ENCODE measurements at regions not wholly inside any gene's neighbourhood (a gene's known extent, or its start where the extent isn't known, plus 50 kb on each side); places are given as distances from the start of the nearest gene placed in this dataset.
"Not testable (repeated sequence)": the region's sequence is repeated elsewhere in the genome, so short reads cannot be mapped to it uniquely, and the experiment has no call there.

DNA sequence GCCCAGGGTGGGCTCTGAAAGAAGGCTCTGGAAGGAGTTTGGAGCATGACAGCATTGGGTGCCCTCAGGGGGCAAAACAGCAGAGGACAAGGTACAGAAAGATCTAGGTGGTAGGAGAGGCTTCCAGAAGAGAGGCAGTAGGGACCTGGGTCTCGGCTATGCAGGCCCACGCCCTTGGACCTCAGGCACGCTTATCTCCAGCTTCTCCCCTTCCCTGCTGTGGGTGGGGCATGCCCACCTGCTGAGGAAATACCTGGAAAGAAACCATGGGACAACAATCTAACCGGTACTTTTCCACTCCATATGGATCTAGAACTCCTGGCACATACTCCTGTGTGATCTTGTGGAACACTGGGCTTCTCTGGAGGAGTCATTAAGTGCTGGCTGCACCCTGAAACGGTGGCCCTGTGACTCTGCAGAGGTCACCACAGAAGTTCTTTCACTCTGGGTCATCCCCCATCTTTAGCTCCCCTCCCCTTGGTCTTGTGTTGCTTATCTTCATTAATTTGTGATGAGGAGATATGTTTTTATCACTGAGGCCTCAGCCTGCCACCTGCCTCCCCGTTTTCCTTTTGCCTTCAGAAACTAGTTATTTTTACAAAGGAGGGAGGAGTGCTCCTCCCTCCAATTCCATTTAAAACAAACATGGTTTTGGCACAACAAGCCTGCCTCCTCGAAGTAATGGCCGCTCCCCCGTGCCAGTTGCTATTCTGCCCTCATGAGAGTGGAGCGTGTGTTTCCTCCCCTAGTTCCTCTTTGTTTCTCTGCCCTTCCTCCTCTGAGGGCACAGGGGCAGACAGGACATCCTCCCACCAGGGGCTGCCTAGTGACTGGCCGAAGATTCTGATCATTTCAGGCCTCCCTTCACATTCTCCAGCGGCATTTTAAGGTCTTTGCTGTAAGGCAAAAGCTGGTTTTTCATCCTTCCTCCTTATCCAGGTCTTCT is 78.0 kb upstream of the ATP5PO start:
- DNase-seq: no peak

DNA sequence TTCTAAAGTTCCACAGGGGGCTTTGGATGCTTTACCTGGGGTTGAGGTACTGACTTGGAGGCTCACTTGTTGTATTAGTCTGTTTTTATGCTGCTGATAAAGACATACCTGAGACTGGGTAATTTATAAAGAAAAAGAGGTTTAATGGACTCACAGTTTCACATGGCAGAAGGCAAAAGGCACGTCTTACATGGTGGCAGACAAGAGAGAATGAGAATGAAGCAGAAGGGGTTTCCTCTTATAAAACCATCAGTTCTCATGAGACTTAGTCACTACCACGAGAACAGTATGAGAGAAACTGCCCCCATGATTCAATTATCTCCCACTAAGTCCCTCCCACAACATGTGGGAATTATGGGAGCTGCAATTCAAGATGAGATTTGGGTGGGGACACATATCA is 76.8 kb upstream of the ATP5PO start:
- not testable (repeated sequence) for DNase-seq

DNA sequence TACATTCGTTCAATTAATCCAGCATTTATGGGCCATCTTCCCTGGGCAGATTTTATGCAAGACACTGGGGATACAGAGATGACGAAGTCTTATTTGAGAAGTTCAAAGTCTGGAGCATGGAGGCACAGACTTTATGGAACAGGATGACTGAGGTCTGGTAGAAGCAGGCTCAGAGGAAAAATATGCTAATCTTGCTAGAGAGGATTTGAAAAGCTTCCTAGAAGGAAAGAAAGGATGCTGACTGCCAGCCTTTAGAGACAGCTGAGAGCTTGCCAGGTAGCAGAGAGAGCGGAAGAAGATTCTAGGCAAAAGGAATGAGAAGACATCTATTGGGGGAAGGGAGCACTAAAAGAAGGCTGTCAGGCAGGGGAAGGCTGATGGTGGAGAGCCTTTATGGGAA is 75.5 kb upstream of the ATP5PO start:
- no peak for DNase-seq

DNA sequence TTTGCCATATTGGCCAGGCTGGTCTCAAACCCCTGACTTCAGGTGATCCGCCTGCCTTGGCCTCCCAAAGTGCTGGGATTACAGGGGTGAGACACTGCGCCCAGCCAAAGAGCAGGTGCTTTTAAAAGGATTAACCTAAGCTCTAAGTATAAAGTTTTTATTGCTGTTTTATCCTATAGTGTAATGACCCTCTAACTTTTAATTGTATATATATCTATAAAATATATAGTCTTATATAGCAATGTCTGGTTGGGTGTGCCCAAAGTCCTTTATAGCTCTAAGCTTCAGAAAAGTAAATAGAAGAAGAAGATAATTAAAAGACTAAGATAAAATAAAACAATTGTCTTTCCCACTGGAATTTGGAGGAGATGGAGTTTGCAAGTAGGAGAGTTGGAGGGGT is 73.8 kb upstream of the ATP5PO start:
- no peak for DNase-seq

DNA sequence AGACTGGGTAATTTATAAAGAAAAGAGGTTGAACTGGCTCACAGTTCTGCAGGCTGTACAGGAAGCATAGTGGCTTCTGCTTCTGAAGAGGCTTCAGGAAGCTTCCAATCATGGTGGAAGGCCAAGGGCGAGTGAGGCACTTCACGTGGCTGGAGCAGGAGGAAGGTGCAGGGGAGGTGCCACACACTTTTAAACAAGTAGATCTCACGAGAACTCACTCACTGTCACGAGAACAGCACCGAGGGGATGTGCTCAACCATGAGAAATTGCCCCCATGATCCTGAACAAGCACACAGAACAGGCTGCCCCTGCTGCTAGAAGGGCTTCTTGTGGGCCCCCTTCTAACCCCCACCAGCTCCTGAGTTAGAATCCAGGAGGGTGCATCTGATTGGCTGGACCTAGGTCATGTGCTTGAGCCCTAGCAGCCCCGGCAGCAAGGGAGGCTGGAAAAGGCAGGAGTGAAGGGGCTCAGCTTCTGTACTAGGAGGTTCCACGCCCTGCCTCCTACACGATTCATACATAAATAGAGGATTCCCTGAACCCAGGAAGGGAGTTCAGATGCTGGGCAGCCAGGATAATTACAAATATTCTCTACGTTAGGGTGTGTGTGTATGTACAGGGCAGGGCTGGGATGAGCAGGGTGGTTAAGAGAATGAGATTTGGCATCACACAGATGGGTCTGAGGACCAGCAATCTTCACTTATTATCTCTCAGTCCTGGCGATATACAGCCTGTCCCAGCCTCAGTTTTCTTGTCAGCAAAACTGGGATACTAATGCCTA is 72.8 kb upstream of the ATP5PO start:
- DNase-seq: no peak

DNA sequence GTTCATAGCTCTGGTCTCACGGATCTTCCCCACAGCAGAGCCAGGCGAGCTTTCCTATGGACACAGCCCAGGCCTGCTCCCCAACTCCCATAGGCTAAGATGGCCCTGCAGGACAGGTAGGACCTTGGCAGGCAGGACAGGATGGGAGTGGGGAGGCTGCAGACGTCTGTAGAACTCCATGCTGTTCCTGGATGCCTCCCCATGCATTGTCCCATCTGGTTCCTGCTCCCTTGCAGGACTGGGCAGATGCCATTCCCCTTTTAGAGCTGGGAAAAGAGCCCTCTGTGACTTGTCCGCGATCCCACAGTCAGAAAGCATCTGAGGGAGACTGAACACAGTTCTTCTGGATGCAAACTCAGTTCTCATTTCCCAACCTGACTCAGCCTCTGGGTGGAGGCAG is 71.9 kb upstream of the ATP5PO start:
- DNase-seq: no peak

DNA sequence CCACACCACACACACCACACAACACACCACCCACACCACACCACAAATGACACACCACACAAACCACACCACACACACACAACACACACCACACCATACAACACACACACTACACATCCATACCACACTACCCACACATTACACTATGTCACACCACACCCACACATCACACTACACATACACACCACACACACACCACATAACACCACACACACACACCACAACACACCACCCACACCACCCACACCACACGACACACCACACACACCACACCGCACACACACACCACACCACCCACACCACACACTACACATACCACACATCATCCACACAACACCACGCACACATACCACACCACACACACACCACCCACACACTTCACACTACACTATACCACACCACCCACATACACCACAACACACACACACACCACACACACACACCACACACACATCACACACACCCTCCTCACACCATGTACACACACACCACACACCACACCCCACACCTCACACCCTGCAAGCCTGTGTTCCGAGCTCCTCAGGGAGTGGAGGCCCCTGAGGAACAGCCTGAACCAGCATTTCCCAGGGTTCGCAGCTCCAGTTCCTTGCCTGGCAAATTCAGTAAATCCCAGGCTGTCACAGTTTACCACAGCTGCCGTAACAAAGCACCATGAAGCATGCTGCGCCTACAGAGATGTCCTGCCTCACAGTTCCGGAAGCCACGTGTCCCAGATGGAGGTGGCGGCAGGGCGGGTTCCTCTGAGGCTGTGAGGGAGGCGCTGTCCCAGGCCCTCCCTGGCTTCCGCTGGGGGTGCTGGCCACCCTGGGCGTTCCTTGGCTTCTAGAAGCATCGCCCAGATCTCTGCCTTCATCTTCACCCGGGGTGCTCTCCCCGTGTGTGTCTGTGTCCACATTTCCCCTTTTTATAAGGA is 69.8 kb upstream of the ATP5PO start:
- no peak for DNase-seq

DNA sequence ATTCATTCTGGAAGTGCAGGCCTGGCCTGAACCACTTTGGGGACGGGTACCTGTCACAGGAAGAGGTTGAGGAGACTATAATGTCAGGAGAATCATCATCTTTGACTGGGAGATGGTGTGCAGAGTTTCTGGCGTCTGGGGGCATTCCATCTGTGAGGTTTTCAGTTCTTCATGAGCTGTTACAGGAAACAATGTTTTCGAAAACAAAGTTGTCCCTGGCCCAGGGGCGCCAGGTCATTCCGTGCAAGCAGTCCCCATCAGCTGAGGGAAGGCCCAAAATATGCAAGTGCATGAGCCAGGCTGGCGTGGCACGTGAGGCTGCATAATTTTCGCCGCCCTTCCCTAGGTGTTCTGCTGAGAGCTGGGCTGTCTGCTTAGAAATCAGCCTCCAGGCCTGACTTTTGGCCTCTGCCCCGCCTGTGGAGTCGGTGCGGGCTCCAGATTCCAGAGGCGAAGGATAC is 68.4 kb upstream of the ATP5PO start:
- no peak for DNase-seq

DNA sequence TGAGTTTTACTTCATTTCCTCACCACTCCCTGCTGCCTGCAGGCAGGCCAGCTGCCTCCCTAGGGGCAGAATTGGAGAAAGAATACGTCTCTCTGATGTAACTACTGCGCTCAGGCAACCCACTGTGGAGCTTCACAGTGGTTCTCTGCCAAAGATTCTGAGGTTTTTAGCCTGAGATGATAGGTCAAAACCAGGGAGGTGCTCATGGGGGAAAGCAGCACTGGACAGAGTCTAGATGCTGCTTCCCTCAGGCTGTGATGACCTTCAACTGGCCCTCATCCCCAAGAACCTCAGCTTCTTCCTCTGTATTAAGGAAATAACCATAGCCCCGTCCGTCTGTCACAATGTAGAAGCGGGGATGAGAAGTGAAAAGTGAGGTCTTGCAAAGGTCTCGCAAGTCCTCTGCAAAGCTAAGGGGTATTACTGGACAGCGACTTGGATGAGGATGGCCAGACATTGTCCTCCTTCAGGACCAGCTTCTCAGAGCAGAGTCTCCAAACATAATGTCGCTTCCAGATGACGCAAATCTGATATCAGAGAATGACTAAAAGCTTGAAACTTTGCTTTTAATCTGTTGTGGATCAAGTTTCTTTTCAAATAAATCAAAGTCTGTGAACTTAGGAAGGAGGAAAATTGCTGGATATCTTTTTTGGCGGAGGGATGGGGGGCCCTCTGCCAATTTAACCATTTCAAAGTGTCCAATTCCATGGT is 65.9 kb upstream of the ATP5PO start:
- DNase-seq: no peak

DNA sequence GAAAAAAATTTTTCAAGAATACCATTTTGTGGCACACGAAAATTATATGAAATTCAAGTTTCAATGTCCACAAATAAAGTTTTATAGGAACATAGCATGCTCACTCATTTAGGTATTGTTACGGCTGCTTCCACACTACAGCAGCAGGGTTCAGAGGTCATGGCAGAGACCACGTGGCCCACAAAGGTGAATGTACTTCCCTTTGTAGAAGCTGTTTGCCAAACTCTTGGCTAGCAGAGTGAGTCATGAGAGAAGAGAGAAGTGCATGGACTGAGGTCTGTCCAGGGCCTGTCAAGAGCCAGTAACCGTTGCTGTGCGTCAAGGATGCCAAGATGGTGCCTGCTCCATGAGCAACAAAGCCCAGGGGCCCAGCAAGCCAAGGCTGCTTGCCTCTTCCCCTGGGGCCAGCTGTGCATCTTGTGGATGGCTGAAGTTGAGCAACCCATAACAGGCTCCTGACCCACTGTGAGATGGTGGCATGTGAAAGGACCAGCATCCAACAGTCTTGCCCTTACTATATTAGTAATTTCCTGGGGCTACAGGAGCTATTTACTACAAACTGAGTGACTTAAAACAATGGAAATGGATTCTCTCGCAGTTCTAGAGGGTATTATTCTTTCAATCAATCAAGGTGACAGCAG is 64.8 kb upstream of the ATP5PO start:
- DNase-seq: no peak

DNA sequence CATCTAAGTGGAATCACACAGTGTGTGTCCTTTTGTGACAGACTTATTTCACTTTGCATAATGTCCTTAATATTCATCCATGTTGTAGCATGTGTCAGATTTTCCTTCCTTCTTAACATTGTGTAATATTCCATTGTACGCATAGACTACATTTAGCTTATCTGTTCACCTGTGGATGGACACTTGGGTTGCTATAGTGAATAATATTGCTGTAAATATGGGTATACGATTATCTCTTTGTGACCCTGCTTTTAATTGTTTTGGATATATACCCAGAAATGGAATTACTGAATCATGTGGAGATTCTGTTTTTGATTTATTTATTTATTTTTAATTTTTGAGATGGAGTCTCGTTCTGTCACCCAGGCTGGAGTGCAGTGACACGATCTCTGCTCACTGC is 63.0 kb upstream of the ATP5PO start:
- no peak for DNase-seq

DNA sequence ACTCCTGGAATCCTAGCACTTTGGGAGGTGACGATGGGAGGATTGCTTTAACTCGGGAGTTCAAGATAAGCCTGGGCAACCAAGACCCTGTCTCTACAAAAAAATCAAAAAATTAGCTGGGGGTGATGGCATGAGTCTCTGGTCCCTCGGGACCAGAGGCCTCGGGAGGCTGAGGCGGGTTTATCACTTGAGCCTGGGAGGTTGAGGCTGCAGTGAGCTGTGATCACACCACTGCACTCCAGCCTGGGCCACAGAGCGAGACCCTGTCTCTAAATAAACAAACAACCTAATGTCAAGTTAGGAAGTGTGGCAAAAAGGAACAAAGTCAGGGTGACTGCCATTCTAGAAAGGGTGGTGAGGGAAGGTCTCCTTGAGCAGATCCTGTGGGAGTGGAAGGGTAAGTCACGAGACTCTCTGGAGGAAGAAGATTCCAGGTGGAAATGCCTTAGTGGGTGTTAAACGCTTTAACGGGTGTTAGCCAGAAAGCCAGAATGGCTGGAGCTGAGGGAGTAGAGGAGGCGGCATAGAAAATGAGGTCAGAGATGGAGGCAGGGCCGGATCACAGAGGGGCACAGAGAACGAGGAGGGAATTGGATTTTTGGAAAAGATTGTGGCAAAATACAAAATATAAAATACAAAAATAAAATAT is 62.2 kb upstream of the ATP5PO start:
- DNase-seq: no peak

DNA sequence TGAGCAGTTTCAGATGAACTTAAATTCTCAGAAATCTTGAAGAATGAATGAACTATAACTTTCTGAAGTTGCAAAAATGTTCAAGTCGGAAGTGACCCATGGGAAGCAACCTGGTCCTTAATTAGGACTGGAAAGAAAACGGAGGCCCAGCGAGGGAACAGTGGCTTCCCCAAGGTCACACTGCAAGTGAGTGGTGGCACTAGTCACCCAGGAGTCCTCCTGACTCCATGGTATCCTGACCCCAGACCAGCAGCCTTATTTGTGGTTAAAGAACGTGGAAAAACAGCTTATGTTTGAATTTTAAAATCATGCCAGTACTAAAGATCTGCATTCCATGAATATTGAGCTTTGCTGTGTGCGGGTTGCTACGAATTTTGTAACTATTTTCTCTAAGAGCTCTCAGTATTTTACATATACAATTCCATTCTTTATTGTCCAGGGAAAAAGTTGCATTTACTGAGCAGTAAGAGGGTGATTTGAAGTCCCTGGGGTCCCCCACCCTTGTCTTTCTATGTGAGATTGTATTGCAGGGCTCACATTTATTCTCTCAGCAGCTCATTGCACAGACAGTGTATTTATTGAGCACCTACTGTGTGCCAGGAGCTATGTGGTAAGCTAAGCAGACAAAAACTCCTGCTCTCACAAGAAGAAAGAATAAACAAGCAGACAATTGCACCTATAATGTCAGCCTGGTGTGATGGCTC is 61.6 kb upstream of the ATP5PO start:
- DNase-seq: no peak

DNA sequence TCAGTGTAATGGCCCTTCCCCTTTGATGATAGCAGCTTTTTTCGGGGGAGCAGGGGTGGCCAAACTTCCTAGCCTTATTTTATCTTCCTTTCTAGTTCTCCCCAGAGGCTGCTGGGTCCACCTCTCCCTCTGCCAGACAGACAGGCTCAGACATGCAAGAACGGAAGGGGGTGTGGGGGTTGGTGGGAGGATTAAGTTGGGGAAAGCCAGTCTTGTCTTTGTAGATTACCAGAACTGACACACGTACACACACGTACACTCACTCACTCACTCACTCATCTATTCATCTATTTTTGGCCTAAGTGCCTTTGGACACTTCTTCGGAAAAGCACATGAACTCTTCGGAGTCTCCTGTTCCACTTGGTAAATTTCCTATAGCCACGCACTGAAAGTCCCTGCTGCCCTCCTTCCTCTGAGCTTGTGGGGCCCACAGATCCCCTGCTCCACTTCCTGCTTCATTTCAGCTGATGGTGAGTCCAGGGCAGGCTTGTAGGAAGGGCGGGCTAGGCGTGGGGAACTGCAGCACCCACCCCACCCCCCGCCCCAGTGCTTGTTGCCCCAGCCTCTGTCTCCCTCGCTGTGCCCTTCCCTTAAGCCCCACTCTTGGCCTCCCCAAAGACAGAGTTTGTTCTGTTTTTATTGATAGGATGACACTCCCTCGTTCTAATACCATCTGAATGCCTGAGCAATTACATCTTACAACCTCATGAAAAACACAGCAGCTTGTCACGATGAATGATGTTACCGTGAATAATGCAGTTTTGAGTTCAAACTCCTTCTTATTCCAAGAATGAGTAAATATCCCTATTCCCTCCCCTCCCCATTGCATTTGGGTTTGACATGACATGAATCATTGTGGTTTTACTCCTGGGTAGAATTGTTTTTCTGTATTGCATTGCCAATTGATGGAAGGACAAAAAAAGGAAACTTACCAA is 60.7 kb upstream of the ATP5PO start:
- DNase-seq: no peak

DNA sequence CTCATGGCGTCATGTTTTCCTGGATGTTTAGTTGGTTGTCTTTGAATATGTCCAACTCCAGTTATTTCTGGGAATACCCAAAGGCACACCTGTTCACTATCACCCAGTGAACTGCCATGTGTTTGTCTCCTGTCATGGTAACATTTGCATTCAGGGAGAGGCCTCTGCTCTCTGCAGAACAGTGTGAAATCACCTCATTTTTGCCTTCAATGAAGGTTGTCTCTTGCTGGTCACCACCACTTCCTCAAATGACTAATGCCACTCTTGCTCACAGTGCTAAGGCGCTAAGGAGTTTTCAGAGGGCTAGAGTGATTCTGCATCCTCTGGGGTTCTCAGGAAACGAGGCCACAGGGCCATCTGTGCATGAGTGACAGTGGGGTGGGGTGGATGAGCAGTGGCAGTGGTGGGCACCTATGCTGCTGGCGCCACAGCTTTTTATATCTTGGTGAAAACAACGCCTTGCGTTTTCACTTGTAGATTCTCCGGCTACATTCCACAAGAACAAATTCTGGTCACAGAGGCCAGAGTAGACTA is 60.0 kb upstream of the ATP5PO start:
- DNase-seq: no peak

DNA sequence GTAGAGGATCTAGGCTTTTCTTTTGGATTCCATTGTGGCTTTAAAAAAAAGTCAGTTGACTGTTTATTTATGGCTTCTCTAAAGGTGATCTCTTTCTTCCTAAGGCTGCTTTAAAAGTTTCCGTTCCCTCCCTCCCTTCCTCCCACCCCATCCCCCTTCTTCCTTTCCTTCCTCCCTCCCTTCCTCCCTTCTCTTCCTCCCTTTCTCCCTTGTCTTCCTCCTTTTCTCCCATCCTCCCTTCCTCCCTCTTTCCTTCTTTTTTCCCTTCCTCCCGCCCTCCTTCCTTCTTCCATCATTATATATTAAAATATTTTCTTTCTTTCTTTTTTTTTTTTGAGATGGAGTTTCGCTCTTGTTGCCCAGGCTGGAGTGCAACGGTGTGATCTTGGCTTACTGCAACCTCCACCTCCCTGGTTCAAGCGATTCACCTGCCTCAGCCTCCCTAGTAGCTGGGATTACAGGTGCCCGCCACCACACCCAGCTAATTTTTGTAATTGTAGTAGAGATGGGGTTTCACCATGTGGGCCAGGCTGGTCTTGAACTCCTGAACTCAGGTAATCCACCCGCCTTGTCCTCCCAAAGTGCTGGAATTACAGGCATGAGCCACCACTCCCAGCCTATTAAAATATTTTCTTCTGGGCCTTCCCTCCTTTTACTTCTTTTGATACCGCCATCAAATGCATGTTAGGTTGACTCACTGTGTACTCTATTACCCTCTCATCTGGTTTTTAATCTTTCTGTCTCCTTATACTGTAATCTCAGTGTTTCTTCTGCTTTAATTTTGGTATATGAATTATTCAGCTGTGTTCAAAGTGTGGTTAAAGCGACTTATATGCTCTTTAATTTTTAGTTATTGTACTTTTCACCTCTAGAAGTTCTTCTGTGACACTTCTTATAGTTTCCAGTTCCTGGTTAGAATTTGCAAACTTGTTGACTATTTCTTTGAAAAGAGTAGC is 59.2 kb upstream of the ATP5PO start:
- no peak for DNase-seq

DNA sequence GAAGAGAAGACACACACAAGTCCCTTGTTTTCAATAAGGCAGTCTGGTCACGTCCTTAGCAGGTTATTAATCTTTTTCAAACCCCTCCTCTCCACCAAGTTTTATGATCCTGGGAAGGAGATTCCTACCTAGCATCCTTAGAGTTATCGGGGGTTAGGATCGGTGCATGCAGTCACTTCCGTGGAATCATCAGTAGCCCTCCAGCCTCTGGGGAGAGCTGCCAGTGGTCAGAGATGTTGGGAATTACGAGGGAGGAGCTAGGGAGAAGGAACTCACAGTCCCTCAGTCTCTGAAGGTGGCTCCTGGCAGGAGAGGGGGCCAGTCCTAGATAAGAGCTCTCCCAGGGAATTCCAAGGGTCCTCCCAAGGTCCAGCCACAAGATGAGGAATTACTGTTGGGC is 57.7 kb upstream of the ATP5PO start:
- no peak for DNase-seq

DNA sequence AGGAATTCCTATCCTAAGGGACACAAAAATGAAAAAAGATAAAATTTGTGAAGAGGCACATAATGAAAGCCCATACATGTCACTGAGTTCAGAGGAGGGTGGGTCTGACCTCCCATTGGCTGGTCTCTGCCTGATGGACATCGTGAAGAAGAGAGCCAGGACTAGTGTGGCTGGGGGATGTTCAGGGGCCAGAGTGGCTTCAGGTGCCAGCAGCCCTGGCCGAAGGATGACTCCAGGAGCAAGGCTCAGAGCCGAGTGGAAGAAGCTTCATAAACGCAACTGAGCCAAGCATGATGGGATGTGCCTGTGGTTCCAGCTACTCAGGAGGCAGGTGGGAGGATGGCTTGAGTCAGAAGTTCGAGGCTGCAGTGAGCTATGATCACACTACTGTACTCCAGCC is 56.9 kb upstream of the ATP5PO start:
- no peak for DNase-seq
